GM23248 (cell line): ENCODE measurements at regions not wholly inside any gene's neighbourhood (a gene's known extent, or its start where the extent isn't known, plus 50 kb on each side); places are given as distances from the start of the nearest gene placed in this dataset.
A peak's percentile ranks its signal among the peaks of the same experiment; 100 is the strongest.

Source experiments
- DNase-seq: peaks from one replicate; pipeline ENCODE4 v3.0.0-alpha.2; 2015
- H2AFZ ChIP-seq: fragments of 200-600 bp; sonication (generic); 2 replicates; pipeline ENCODE4 v1.6.1; 2016; ENCODE audit warnings: antibody characterized with exemption
- H3F3A ChIP-seq: fragments of 200-600 bp; sonication (generic); 2 replicates; pipeline ENCODE4 v1.6.1; 2016; ENCODE audit warnings: mild to moderate bottlenecking, antibody characterized with exemption, mixed run types; ENCODE audit not compliant: insufficient read depth
- H3K27ac ChIP-seq: fragments of 200-600 bp; sonication (generic); 2 replicates; pipeline ENCODE4 v1.5.1; 2016; ENCODE audit warnings: mild to moderate bottlenecking
- H3K27me3 ChIP-seq: fragments of 200-600 bp; sonication (generic); replicated peaks from 2 replicates; pipeline ENCODE4 v1.6.1; 2016; ENCODE audit warnings: mild to moderate bottlenecking; ENCODE audit not compliant: insufficient read depth
- H3K36me3 ChIP-seq: fragments of 200-600 bp; sonication (generic); 2 replicates; pipeline ENCODE4 v1.6.1; 2016; ENCODE audit warnings: low read depth, mild to moderate bottlenecking
- H3K4me1 ChIP-seq: fragments of 200-600 bp; sonication (generic); 2 replicates; pipeline ENCODE4 v1.6.1; 2016; ENCODE audit warnings: mild to moderate bottlenecking; ENCODE audit not compliant: insufficient read depth
- H3K4me2 ChIP-seq: fragments of 200-600 bp; sonication (generic); one replicate; pipeline ENCODE4 v1.6.1; 2016; ENCODE audit warnings: mild to moderate bottlenecking; ENCODE audit not compliant: unreplicated experiment
- H3K4me3 ChIP-seq: fragments of 200-600 bp; sonication (generic); 2 replicates; pipeline ENCODE4 v1.5.1; 2016; ENCODE audit warnings: mild to moderate bottlenecking
- H3K79me2 ChIP-seq: fragments of 200-600 bp; sonication (generic); 2 replicates; pipeline ENCODE4 v1.6.1; 2016; ENCODE audit warnings: mild to moderate bottlenecking; ENCODE audit not compliant: insufficient read depth
- H3K9ac ChIP-seq: fragments of 200-600 bp; sonication (generic); 2 replicates; pipeline ENCODE4 v1.6.1; 2016; ENCODE audit warnings: mild to moderate bottlenecking
- H3K9me2 ChIP-seq: fragments of 200-600 bp; sonication (generic); 2 replicates; pipeline ENCODE4 v1.6.1; 2016; ENCODE audit warnings: mixed run types, mild to moderate bottlenecking, moderate library complexity; ENCODE audit not compliant: insufficient read depth
- H3K9me3 ChIP-seq: fragments of 200-600 bp; sonication (generic); one replicate; pipeline ENCODE4 v1.6.1; 2017; ENCODE audit warnings: low read depth
- H4K20me1 ChIP-seq: fragments of 200-600 bp; sonication (generic); 2 replicates; pipeline ENCODE4 v1.6.0; 2016; ENCODE audit not compliant: insufficient read depth
- EZH2 ChIP-seq: fragments of 200-600 bp; sonication (generic); IDR thresholded peaks from 2 replicates; pipeline ENCODE4 v1.6.1; 2018; ENCODE audit warnings: antibody characterized with exemption, mild to moderate bottlenecking; ENCODE audit not compliant: insufficient read depth, poor library complexity, severe bottlenecking
- EZH2phosphoT487 ChIP-seq: fragments of 200-600 bp; sonication (generic); IDR thresholded peaks from 2 replicates; pipeline ENCODE4 v1.6.1; 2018; ENCODE audit warnings: antibody characterized with exemption, moderate library complexity, mild to moderate bottlenecking, low read depth; ENCODE audit not compliant: insufficient read depth
- WGBS, 2 experiments: methylation state at CpG; one replicate each; pipeline ENCODE4 v1.1.6; 2015 to 2017; ENCODE audit warnings: low lambda C conversion rate in 2 of 2, low coverage in 1 of 2; ENCODE audit errors: missing lambda C conversion rate in 2 of 2; 5-methylcytosine and 5-hydroxymethylcytosine counted together
- in situ Hi-C: fragments of 300-500 bp; cut with MboI; formaldehyde crosslinking; loops from 2 replicates; pipeline ENCODE4 v1.15.0; 2020

DNA sequence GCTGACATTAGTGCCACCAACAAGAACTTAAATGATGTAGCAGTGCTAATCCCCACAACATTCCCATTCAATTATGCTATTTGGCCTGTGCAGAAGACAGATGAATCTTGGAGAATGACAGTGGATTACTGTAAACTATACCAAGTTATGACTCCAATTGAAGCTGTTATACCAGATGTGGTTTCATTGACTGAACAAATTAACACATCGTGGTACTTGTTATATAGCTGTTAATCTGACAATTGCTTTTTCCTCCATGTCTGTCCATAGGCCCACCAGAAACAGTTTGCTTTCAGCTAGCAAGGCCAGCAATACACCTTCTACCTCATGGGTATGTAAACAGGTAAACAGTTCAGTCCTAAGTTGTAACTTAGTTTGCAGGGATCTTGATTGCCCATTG is 101.1 kb downstream of the S1PR1 start:
- Histone ChIP-seq H3K4me2 (no peak overlapping the region), H3K9me3 (no peaks in the 10 kb centered on the region), H3K9me2 (no peaks in the 10 kb centered on the region), H3K79me2 (no peaks in the 10 kb centered on the region), H4K20me1 (no peaks in the 10 kb centered on the region), H3K9ac (no peak overlapping the region), H3K27ac (no peak overlapping the region), H3K4me1 (no peaks in the 10 kb centered on the region), H3K4me3 (no peak overlapping the region), H3K36me3 (no peaks in the 10 kb centered on the region), H3F3A (no peaks in the 10 kb centered on the region), H2AFZ (no peak overlapping the region), H3K27me3 (peaks cover 22% of the 10 kb centered on the region; the same call in 1 of the 2 replicates)
- TF ChIP-seq EZH2 = no peak
- TF ChIP-seq EZH2phosphoT487 = no peak
- DNase-seq = no peak
- in situ Hi-C loops = no loop called here
- WGBS, 2 experiments = 0 to 11% methylated on average over 1 of the region's 1 CpG

DNA sequence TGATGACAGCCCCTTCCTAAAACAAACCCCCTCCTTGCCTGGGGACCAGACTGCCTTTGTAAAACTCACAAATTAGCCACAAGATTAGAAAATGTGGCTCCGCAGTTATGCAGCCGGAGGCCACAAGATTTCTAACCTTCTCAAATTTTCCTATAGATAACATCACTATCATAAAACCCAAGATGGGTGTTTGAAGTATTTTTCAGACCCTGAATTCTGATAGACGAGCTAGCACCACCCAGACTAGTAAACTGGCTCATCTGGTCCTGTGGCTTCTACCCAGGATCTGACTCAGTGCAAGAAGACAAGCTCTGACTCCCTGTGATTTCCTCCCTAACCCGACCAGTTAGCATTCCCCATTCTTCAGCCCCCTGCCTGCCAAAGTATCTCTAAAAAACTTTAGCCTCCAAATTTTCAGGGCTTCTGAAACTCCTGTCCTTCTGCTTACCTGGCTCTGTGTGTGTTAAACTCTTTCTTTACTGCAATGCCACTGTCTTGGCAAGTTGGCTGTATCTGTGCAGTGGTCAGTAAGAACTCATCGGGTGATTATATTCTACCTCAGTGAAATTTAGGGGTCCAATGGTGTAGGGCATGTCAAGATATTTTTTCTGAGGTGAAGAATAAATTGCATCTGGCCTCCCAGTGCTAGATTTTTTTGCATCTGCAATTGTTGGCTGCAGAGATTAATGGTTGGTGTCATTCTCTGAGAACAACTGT is 102.1 kb downstream of the S1PR1 start:
- Histone ChIP-seq H4K20me1 (no peaks in the 10 kb centered on the region), H2AFZ (no peak overlapping the region), H3K36me3 (no peaks in the 10 kb centered on the region), H3K4me2 (no peak overlapping the region), H3K4me3 (no peak overlapping the region), H3K27ac (no peak overlapping the region), H3K79me2 (no peaks in the 10 kb centered on the region), H3F3A (no peaks in the 10 kb centered on the region), H3K9ac (no peak overlapping the region), H3K9me2 (no peaks in the 10 kb centered on the region), H3K4me1 (no peaks in the 10 kb centered on the region), H3K27me3 (peaks cover 27% of the 10 kb centered on the region; the same call in 1 of the 2 replicates), H3K9me3 (no peaks in the 10 kb centered on the region)
- TF ChIP-seq EZH2 (no peak), EZH2phosphoT487 (no peak)
- in situ Hi-C loops = no loop called here
- peak; percentile 33 for DNase-seq
- 41 to 47% methylated on average over 5 of the region's 5 CpGs for WGBS, 2 experiments

DNA sequence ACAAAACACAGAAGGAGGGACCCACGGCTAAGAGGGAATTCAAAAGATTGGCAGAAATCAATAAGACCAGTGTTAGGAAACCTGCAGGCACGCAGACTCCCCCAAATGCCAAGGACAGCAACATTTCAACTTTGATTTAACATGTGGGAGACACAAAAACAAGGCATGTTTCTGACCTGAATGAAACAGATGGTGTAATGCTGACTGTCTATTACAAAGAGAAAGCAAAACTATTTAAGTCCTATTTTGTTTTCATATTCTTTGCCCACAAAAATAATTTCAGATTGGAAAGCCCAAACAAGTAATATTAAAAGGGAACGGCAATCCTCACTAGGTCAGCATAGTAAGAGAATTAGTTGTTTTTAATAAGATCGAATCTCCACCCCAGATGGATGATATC is 107.9 kb downstream of the S1PR1 start:
- Histone ChIP-seq H3K4me1 (no peaks in the 10 kb centered on the region), H3K4me3 (no peak overlapping the region), H2AFZ (no peak overlapping the region), H3K27ac (no peak overlapping the region), H4K20me1 (no peaks in the 10 kb centered on the region), H3K9me2 (no peaks in the 10 kb centered on the region), H3K36me3 (no peaks in the 10 kb centered on the region), H3K27me3 (peaks cover 38% of the 10 kb centered on the region), H3K9me3 (no peaks in the 10 kb centered on the region), H3F3A (no peaks in the 10 kb centered on the region), H3K9ac (no peak overlapping the region), H3K4me2 (no peak overlapping the region), H3K79me2 (no peaks in the 10 kb centered on the region)
- WGBS, 2 experiments = 2 to 8% methylated on average over 4 of the region's 4 CpGs
- TF ChIP-seq EZH2 (no peak), EZH2phosphoT487 (no peak)
- no peak for DNase-seq
- in situ Hi-C loops = no loop called here

DNA sequence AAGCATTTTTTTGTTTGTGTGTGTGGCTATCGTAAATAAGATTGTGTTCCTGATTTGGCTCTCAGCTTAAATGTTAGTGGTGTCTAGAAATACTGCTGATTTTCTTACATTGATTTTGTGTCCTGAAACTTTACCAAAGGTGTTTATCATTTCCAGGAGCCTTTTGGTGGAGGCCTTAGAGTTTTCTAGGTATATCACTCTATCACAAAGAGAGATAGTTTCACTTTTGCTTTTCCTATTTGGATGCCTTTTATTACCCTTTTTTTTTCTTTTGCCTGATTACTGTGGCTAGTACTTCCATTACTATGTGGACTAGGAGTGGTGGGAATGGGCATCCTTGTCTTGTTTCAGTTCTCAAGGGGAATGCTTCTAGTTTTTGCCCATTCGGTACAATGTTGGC is 109.6 kb downstream of the S1PR1 start:
- TF ChIP-seq EZH2 (no peak), EZH2phosphoT487 (no peak)
- 81 to 85% methylated on average over 2 of the region's 2 CpGs for WGBS, 2 experiments

More for the DNA sequence above, 109.6 kb downstream of the S1PR1 start:
- no peak overlapping the region for H2AFZ ChIP-seq
- DNase-seq = no peak
- no peaks in the 10 kb centered on the region for H3K9me3 ChIP-seq
- peaks cover 34% of the 10 kb centered on the region for H3K27me3 ChIP-seq
- H3K27ac ChIP-seq = no peak overlapping the region
- no peaks in the 10 kb centered on the region for H3K4me1 ChIP-seq
- H3K9ac ChIP-seq = no peak overlapping the region
- H3K4me3 ChIP-seq = no peak overlapping the region
- H3F3A ChIP-seq = no peaks in the 10 kb centered on the region
- H4K20me1 ChIP-seq = no peaks in the 10 kb centered on the region
- in situ Hi-C loops = no loop called here
- H3K4me2 ChIP-seq = no peak overlapping the region
- no peaks in the 10 kb centered on the region for H3K79me2 ChIP-seq
- H3K36me3 ChIP-seq = no peaks in the 10 kb centered on the region
- H3K9me2 ChIP-seq = no peaks in the 10 kb centered on the region
